Cerebellar cortex (tissue), 1 donor: ENCODE measurements at regions not wholly inside any gene's neighbourhood (a gene's known extent, or its start where the extent isn't known, plus 50 kb on each side); places are given as distances from the start of the nearest gene placed in this dataset.
"Not testable (repeated sequence)": the region's sequence is repeated elsewhere in the genome, so short reads cannot be mapped to it uniquely, and the experiment has no call there.

Experiments used
- DNase-seq: peaks from one replicate; pipeline ENCODE4 v3.0.0-alpha.2; 2015; ENCODE audit warnings: low spot score

- DNase-seq, result no peak
These were observed 213.1 kb downstream of the CDH26 start for GRCh38 chr20:60171313-60171712.

DNA sequence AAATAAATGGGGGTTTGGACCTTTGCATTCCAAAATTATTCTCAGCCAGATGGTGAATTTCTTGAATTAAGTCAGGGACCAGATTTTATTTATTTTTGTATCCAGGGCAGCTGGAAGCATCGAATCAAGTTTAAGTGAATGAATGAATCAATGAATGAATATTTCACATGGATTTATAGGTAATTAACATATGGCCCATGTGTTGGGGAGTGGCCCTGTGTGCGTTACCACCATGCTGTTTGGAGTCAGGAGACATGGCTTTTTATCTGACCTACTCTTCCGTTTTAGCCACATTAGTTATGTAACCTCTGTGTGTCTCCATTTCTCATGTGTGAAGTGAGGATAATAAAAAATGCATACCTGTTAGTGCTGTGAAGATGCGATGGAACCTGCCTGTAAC lies 213.5 kb downstream of the CDH26 start:
- DNase-seq, result no peak

- DNase-seq, result no peak
These were observed 214.2 kb downstream of the CDH26 start for GRCh38 chr20:60172346-60172984.

DNA sequence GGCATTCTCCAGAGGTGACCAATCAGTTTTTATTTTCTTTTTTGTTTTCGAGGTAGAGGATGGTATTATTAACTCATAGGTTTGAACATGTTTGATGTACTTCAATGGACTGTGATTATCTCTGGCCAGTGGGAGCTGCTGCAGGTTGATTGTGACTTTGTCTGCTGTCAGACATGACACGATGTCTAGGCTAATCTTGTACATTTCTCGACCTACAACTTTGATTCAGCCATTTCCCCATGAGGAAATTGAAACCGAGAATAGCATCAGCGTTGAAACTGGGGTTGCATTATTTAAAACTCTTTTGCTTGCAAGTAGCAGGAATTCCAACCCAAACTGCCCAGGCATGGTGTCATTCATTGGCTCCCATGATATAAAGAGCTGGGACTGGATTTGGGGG lies 218.9 kb downstream of the CDH26 start:
- DNase-seq, result no peak

DNA sequence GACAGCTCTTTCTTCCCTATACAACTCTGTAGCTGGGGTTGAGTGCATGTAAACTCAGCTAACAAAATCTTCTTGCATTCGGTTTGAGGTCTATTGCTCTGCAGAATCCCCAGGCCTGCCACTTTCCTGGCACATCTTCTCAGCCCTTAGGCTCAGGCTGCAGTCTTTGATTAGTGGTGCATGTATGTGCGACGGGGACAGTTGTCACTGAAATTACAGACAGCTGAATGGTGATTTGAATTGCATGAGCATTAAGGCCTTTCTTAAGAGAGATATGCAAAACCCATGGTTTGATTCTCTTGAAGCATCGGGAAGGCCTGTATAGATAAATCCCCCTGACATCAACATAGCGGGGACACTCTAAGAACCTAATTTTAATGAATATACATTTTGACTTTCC lies 222.8 kb downstream of the CDH26 start:
- DNase-seq, result no peak

DNA sequence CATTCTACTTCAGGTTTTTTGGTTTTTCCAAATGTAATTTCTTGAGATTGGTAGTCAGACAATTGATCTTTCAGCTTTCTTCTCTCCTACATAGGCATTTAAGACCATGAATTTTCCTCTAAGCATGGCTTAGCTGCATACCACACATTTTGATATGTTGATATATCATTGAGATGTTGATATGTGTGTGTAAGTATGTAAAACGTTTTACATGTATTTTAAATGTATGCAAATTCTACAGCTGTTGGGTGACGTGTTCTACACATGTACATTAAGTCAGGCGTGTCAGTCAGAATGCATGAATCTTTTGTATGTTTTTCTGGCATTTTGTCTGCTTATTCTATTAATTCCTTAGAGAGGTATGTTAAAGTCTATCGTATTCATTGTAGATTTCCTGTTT lies 228.2 kb downstream of the CDH26 start:
- DNase-seq, result no peak

DNA sequence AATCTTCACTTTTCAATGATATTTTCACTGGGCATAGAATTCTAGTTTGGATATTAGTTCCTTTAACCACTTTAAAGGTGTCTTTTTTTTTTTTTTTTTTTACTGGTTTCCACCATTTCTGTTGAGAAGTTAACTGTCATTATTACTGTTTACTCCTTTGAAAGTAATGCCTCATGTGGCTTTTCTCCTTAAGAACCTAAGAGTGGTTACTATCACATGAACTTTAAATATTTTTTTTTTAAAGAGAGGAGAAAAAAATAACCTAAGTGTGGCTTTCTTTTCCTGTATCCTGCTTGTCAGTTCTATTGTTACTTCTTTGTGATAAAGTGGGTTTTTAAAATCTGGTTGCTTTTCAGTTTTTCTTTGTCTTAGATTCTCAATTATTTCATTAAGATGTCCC lies 229.5 kb downstream of the CDH26 start:
- no peak for DNase-seq

- no peak for DNase-seq
These were observed 232.8 kb downstream of the CDH26 start for GRCh38 chr20:60191014-60191413.

DNA sequence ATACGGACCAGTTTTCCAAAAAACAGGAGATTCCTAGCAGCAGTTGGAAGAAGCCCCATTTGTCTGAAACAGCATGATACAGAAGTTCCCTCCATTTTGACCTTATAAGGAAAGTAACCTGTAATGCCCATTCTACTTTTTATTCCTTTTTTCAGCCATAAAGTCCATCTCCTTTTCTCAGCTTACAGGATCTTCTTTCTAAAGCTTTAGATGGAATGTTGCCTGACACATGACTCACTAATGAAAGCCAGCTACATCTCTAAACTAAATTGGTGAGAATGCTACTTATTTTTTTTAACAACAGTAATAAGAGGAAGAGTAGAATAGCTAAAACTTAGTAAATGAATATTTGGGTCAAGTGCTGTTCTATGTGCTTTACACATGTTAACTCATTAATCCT lies 234.1 kb downstream of the CDH26 start:
- no peak for DNase-seq

GRCh38 chr20:60199132-60199531 lies 240.9 kb downstream of the CDH26 start:
- not testable (repeated sequence) for DNase-seq

GRCh38 chr20:60199866-60200265 lies 241.6 kb downstream of the CDH26 start:
- no peak for DNase-seq

DNA sequence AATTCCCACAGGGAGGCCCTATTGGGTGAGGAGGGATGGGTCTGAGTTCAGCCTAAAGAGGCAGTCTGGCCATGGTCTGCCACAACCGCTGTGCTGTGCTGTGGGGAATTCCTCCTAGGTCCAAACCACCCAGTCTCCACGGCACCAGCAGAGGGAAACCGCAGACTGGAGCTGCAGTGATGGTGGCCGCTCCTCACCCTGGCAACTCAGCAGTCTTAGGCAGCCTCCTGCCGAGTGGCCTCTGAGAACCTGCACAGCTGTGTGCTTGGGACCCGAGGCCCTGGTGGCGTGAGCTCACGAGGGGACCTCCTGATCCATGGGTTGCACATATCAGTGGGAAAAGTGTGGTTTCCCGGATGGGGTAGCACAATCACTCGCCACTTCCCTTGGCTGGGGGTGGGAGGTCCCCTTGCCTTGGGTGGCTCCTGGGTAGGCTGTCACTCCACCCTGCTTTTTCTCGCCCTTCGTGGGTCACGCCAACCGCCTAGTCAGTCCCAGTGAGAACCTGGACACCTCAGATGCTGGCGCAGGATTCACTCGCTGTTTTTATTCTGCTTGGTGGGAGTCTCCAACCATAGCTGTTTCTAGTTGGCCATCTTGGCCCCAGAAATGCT lies 242.2 kb downstream of the CDH26 start:
- no peak for DNase-seq

DNA sequence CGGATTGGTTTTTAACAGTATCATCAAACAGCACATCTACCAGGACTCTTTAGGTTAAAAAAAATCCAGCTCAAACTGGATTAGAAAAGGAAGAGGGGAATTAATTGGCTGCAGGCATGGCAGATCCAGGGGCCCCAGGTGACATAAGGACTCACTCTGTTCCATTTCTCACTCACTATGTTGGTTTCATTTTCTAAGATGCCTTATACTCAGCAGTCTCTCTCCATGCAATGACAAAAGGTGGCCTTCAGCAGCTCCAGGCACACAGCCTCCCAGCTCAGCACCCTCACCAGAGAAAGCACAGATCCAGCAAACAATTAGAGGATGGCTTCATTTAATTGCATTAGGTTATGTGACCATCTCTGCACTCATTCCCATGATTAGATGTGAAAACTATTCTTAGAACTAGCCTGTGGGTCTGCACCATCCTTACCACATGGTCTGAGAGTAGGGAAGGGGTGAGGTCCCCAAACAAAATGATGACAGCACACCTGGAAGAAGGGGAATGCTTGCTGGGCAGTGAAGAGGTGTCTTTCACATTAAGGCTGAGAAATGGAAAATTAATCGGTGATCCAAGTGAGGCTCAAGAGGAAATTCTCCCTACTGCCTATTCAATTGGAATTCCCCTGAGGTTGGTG lies 243.1 kb downstream of the CDH26 start:
- DNase-seq, result no peak

GRCh38 chr20:60202046-60202445 lies 243.8 kb downstream of the CDH26 start:
- no peak for DNase-seq

DNA sequence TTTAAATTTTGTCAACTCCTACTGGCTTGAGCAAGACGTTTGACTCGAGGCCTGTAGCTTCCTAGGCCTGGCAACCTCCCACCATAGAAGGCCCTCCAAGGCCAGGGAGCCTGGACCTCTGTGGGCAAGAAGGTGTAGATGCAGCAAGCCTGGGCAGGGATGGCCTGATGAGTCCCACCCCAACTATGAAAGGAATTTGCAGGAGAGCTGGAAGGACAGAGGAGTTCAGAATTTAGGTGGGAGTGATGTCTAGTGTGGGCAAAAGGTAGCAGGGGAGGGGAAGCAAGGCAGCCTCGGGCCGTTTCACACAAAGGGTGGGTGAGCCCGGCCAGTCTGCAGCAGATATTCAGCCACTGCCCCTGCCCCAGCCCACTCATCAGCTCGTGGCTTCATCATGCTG lies 245.2 kb downstream of the CDH26 start:
- DNase-seq, result no peak

- no peak for DNase-seq
These were observed 246.4 kb downstream of the CDH26 start for GRCh38 chr20:60204601-60205000.

DNA sequence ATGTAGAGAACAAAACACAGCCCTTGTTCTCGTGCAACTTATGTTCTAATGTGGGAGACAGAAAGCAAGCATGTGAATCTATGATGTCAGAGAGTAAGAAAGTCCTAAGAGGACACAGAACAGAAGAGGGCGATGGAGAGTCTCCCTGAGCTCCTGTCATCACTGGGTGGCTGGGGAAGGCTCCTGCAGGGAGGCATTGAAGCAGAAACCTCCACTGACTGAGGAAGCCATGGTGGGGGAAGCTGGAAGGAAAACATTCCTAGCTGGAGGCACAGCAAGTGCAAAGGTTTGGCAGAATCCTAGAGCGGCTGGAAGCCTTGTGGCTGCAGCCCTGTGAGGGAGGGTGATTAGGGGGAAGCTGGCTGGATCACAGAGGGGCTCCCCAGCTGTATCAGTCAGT lies 248.0 kb downstream of the CDH26 start:
- peak; percentile 2 for DNase-seq

GRCh38 chr20:60209048-60209447 lies 250.8 kb downstream of the CDH26 start:
- no peak for DNase-seq

DNA sequence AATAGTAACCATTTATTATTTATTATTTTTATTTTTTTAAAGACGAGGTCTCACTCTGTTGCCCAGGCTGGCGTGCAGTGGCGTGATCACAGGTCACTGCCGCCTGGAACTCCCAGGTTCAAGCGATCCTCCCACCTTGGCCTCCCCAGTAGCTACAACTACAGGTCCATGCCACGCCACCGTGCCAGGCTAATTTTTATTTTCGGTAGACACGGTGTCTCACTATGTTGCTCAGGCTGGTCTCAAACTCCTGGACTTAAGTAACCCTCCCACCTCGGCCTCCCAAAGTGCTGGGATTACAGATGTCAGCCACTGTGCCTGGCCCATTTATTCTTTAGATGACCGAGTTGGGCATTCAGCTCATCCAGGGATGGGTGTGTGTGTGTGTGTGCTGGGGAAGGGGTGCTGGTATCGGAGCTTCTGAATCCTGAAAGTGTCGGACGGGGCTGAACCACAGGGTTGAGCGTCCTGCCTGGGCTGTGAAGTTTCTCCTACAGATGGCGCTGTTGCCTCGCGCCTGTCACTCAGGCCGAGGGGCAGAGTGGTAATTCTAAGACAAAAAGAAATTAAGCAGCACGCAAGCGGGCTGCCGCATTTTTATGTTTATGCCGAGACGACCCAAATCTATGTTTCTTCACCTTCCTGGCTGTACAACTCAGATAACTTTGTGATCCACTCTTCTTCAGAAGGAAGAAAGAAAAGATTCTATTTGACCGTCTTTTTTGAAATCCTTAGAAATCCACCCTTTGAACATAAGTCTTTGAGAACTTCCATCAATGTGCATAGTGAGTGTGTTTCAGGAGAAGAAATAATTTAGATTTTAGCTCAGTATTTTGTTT lies 252.8 kb downstream of the CDH26 start:
- peak; percentile 52 for DNase-seq

GRCh38 chr20:60211618-60212463 lies 253.6 kb downstream of the CDH26 start:
- DNase-seq, result no peak

GRCh38 chr20:60212695-60213094 lies 254.5 kb downstream of the CDH26 start:
- DNase-seq, result no peak
